ENCODE measurements at regions not wholly inside any gene's neighbourhood (a gene's known extent, or its start where the extent isn't known, plus 50 kb on each side); places are given as distances from the start of the nearest gene placed in this dataset.

DNA sequence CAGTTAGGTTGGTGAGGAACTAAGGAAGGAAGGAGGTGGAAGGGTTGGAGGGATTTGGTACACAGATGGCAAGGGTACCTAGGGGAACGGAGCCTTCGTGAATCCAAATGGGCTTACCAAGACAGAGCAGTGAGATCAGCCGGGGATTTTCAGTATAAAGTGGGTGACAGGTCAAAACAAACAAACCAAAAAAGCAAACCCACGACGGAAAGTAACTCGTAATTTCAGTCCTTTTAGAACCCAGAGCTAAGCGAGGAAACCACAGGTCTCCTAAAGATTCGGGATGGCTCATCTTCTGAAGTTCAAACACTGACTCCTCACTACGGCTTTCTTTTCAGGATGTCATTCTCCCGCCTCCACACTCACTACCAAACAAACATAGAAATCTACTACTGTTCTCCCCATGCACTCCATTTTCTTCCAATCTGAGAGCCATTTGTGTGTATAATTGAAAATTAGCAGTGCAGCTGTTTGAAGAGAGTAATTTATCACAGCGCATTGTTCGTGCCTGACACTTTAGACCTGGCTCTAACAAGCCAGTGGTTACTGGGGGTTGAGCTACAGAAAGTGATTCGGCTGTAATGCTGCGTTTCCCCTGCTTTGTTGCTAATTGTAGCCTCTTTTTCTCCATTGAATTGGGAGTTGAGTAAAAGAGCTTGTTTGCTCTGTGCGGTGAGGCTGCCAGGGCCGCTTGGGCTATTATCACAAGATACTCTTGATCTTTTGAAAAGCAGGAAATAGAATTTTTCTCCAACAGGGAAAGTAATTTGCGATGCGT, 64.7 kb upstream of the CCDC39 start:
- no peak for TF ChIP-seq MYC (IDR thresholded peaks at IDR 0.05; ENCODE audit: low read depth, low read length)
- no peak for TF ChIP-seq POLR2A (IDR thresholded peaks at IDR 0.05; ENCODE audit: extremely low read depth, insufficient read length)
- TF ChIP-seq, protein P1, sequence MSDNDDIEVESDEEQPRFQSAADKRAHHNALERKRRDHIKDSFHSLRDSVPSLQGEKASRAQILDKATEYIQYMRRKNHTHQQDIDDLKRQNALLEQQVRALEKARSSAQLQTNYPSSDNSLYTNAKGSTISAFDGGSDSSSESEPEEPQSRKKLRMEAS (IDR thresholded peaks at IDR 0.05; ENCODE audit: low read depth, low read length) = no peak
- TF ChIP-seq, protein P2, sequence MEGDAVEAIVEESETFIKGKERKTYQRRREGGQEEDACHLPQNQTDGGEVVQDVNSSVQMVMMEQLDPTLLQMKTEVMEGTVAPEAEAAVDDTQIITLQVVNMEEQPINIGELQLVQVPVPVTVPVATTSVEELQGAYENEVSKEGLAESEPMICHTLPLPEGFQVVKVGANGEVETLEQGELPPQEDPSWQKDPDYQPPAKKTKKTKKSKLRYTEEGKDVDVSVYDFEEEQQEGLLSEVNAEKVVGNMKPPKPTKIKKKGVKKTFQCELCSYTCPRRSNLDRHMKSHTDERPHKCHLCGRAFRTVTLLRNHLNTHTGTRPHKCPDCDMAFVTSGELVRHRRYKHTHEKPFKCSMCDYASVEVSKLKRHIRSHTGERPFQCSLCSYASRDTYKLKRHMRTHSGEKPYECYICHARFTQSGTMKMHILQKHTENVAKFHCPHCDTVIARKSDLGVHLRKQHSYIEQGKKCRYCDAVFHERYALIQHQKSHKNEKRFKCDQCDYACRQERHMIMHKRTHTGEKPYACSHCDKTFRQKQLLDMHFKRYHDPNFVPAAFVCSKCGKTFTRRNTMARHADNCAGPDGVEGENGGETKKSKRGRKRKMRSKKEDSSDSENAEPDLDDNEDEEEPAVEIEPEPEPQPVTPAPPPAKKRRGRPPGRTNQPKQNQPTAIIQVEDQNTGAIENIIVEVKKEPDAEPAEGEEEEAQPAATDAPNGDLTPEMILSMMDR (IDR thresholded peaks at IDR 0.05; ENCODE audit: low read depth, low read length) = no peak
- no peak for DNase-seq (ENCODE audit: low read depth)
- no peak overlapping the region for H3K4me3 ChIP-seq (ENCODE audit: low read depth, low read length)

DNA sequence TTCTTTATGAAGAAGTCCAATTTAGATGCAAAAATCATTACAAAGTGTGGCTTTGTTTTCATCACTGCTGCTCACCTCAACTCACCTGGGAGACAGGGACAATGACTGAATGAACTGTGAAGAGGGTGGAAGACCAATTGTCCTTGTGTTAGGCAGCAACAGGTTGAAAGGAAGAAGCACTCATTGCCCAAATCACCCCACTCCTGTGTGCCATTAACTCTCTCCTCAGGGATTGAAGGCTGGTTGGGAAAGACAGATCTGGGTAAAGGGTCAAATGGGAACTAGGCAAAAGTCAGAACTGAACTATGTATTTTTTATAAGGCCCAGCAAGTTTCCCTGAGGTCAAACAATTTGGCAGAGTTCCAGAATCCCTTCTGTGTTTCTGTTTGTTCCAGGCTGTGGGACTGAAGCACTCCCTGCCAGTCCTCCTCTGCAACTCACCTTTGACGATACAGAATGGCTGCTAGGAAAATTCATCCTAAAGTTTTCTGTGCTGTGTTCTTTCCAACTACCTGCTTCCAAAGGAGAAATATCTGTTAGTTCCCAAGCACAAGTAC, 68.6 kb upstream of the CCDC39 start:
- H3K4me3 ChIP-seq (ENCODE audit: low read depth, low read length) = no peak overlapping the region
- DNase-seq (ENCODE audit: low read depth) = no peak
- TF ChIP-seq POLR2A (IDR thresholded peaks at IDR 0.05; ENCODE audit: extremely low read depth, insufficient read length) (no peak), MYC (IDR thresholded peaks at IDR 0.05; ENCODE audit: low read depth, low read length) (no peak)
- TF ChIP-seq, protein P1 (IDR thresholded peaks at IDR 0.05; ENCODE audit: low read depth, low read length) = no peak
- TF ChIP-seq, protein P2 (IDR thresholded peaks at IDR 0.05; ENCODE audit: low read depth, low read length) = no peak

DNA sequence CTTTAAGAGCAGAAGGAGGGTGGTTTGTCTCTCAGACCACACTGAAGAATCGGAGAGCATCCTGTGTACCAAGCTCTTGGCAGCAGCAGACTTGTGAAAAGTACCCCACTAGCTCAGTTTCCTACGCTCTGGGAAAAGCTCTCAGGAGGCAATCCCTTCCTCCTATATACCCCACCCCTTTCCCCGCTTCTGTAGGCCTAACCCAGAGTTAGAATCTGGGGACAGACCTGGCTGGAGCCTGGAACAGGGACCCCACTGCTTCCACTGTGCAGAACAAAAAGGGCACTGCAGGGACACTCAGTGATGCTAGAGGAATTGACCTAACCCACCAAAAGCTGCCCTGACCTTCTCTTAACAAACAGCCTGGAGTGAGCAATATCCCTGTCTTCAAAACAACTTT, 70.0 kb upstream of the CCDC39 start:
- TF ChIP-seq POLR2A (IDR thresholded peaks at IDR 0.05; ENCODE audit: extremely low read depth, insufficient read length) (no peak), MYC (IDR thresholded peaks at IDR 0.05; ENCODE audit: low read depth, low read length) (no peak)
- TF ChIP-seq, protein P1 (IDR thresholded peaks at IDR 0.05; ENCODE audit: low read depth, low read length) = no peak
- TF ChIP-seq, protein P2 (IDR thresholded peaks at IDR 0.05; ENCODE audit: low read depth, low read length) = no peak
- DNase-seq (ENCODE audit: low read depth) = no peak

DNA sequence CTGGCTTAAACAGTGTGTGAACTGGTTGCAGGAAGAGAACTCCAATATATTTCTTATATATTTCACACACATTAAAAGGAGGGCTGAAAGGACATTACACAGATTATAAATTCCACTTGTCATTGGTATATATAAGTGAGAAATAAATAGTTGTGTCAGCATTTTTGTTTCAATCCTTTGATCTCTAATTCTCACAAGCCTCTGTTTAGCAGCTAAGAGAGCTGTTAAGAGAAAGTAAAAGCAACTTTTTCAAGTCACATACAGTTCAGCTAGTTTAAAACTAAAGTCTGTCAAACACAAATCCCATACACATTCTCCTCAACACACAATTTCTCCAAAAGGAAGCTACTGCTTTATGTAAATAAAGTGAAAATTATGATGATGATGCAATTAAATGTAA, 70.5 kb upstream of the CCDC39 start:
- TF ChIP-seq POLR2A (IDR thresholded peaks at IDR 0.05; ENCODE audit: extremely low read depth, insufficient read length) (no peak), MYC (IDR thresholded peaks at IDR 0.05; ENCODE audit: low read depth, low read length) (no peak)
- TF ChIP-seq, protein P2 (IDR thresholded peaks at IDR 0.05; ENCODE audit: low read depth, low read length) = no peak
- TF ChIP-seq, protein P1 (IDR thresholded peaks at IDR 0.05; ENCODE audit: low read depth, low read length) = no peak
- DNase-seq (ENCODE audit: low read depth) = no peak
- no peak overlapping the region for H3K4me3 ChIP-seq (ENCODE audit: low read depth, low read length)

More for the DNA sequence above, 70.0 kb upstream of the CCDC39 start:
- no peak overlapping the region for H3K4me3 ChIP-seq (ENCODE audit: low read depth, low read length)

DNA sequence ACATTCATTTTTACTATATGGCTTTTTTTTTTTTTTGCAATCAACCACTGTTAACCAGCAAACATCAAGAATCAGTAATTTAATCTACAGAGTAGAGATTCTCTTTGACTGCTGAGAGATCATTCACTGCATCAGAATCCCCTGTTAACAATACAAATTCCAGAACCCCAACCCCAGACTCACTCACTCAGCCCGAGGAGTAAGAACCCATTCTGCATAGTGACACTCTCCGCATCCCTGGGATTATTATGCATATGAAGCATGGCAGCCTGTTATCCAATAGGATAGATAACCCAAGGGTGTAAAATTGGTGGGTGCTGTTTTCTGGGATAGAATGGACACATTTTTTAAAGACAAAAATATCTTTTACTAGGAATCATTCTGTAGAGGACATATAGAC, 76.3 kb upstream of the CCDC39 start:
- TF ChIP-seq POLR2A (IDR thresholded peaks at IDR 0.05; ENCODE audit: extremely low read depth, insufficient read length) (no peak), MYC (IDR thresholded peaks at IDR 0.05; ENCODE audit: low read depth, low read length) (no peak)
- TF ChIP-seq, protein P1 (IDR thresholded peaks at IDR 0.05; ENCODE audit: low read depth, low read length) = no peak
- TF ChIP-seq, protein P2 (IDR thresholded peaks at IDR 0.05; ENCODE audit: low read depth, low read length) = no peak
- DNase-seq (ENCODE audit: low read depth) = no peak
- H3K4me3 ChIP-seq (ENCODE audit: low read depth, low read length) = no peak overlapping the region

Measured in NB4 (cell line).